Cardiac fibroblast (primary cell): ENCODE measurements at regions not wholly inside any gene's neighbourhood (a gene's known extent, or its start where the extent isn't known, plus 50 kb on each side); places are given as distances from the start of the nearest gene placed in this dataset.

Source experiments
- DNase-seq, 2 donors: peaks; one replicate each; pipeline versions ENCODE4 v3.0.0 to v3.0.0-alpha.2; 2010; ENCODE audit warnings: low read depth in 2 of 2
- H3K4me3 ChIP-seq, 2 donors: replicated peaks in 1 of 2; 1 replicate in 1 of 2; 2 replicates in 1 of 2; pipeline ENCODE4 v1.5.1; 2011; ENCODE audit warnings: low read depth in 2 of 2, low read length in 2 of 2, mild to moderate bottlenecking in 2 of 2, moderate library complexity in 1 of 2
- TF ChIP-seq, protein P1 (sequence below): IDR thresholded peaks from one replicate; pipeline ENCODE4 v1.5.1; 2011; ENCODE audit warnings: low read depth, mild to moderate bottlenecking, low read length, inconsistent platforms

GRCh38 chr14:100436745-100437406 lies 113.7 kb downstream of the SLC25A47 start:
- no peak for DNase-seq
- no peak overlapping the region for H3K4me3 ChIP-seq
- TF ChIP-seq, protein P1, sequence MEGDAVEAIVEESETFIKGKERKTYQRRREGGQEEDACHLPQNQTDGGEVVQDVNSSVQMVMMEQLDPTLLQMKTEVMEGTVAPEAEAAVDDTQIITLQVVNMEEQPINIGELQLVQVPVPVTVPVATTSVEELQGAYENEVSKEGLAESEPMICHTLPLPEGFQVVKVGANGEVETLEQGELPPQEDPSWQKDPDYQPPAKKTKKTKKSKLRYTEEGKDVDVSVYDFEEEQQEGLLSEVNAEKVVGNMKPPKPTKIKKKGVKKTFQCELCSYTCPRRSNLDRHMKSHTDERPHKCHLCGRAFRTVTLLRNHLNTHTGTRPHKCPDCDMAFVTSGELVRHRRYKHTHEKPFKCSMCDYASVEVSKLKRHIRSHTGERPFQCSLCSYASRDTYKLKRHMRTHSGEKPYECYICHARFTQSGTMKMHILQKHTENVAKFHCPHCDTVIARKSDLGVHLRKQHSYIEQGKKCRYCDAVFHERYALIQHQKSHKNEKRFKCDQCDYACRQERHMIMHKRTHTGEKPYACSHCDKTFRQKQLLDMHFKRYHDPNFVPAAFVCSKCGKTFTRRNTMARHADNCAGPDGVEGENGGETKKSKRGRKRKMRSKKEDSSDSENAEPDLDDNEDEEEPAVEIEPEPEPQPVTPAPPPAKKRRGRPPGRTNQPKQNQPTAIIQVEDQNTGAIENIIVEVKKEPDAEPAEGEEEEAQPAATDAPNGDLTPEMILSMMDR: no peak

DNA sequence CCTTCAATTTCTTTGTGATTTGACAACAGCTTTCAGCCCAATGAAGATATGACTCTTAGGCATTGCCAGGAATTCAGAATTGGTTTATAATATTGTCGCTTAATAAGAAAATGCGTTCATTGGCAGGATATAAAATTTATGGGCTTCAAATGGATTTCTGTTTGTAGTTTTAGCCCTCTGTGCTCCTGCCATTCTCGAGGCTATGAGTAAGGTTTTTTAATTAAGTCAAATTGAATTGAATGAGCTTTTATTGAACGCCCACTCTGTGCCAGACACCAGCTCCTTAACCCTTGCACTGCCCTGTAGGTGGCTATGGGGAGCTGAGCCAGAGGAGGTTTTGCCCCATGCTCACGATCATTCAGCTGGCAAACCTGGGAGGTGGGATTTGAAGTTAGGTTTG lies 115.1 kb downstream of the SLC25A47 start:
- TF ChIP-seq, protein P1: no peak
- no peak for DNase-seq
- H3K4me3 ChIP-seq: no peak overlapping the region

DNA sequence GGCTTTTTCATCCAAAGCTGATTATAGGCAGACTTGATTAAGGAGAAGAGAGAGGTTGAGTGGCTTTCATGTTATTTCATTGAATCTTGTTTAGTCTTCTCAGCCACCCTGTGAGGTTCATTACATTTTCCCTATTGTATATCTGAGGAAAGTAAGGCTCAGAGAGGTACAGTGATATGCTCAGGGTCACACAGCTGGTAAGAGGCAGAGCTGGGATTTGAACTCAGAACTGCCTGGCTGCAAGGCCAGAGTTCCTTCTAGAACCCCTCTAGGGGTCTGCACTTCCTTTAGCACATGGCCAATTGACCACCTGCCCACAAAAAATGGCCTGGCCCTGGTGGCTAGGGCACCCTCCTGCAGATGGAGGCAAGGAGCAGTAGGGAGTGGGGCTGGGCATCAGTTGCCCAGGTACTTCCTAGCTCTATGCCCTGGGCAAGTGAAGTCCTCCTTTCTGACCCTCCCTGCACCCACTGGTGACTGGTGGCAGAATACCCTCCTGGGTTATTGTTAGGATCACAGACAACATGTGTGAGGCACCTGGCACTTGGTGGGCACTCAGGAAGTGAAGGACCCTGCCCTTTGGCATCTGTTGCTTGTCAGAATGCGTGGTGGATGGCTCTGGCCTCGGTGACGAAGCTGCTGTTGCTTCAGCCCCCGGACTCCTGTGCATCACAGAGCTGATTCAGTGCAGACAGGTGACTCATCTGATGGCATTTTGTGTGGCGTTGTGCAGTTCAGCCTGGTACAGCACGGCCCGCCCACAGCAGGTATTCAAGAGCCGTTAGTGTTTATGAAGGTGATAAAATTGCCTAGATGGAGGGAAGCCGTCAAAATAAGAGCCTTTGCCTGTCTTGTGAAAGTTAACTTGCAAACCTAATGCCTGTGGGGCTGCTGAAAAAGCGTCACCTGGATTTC lies 115.8 kb downstream of the SLC25A47 start:
- peak; percentile 46 to 83 for DNase-seq
- TF ChIP-seq, protein P1: no peak
- H3K4me3 ChIP-seq: no peak overlapping the region

- H3K4me3 ChIP-seq: no peak overlapping the region
- DNase-seq: peak; percentile 39 to 54
- TF ChIP-seq, protein P1: no peak
These were observed 116.6 kb downstream of the SLC25A47 start for GRCh38 chr14:100439781-100440180.

DNA sequence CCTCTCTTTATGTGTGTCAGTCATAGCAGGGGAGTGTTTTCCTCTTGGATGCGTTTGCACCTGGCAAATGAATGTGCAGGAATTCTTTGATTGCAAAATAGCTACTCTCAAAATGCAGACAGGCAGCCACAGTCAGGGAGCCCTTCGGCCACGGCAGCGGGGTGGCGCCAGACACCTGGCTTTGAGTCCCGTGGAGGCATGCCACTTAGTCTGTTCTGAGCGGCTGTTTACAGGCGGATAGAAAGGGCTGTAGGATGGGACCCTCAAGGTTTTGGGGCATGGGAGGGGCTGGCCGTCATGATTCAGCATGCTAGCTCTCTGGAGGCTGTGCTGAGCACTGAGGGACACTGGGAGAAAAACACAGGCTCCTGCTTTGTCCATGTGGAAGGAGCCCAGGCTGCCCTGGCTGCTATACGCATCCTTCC lies 117.1 kb downstream of the SLC25A47 start:
- H3K4me3 ChIP-seq: no peak overlapping the region
- peak; percentile 65 to 71 for DNase-seq
- TF ChIP-seq, protein P1: peak; percentile 75

GRCh38 chr14:100440758-100441203 lies 117.6 kb downstream of the SLC25A47 start:
- DNase-seq: peak; percentile 3 to 47
- H3K4me3 ChIP-seq: no peak overlapping the region
- TF ChIP-seq, protein P1: no peak
